Retinal pigment epithelial cell (primary cell): ENCODE measurements at regions not wholly inside any gene's neighbourhood (a gene's known extent, or its start where the extent isn't known, plus 50 kb on each side); places are given as distances from the start of the nearest gene placed in this dataset.

Source experiments
- DNase-seq: peaks from one replicate; pipeline ENCODE4 v3.0.0-alpha.2; 2010; ENCODE audit warnings: low read depth
- H3K4me3 ChIP-seq: 2 replicates; pipeline ENCODE4 v1.5.1; 2011; ENCODE audit warnings: mild to moderate bottlenecking, low read length, control low read depth, moderate library complexity
- TF ChIP-seq, protein P1 (sequence below): conservative IDR thresholded peaks from 2 replicates; pipeline ENCODE4 v1.5.1; 2011; ENCODE audit warnings: low read depth, low read length, control low read depth, inconsistent platforms

GRCh38 chr14:81668626-81669274, 135.1 kb upstream of the SEL1L start:
- TF ChIP-seq, protein P1, sequence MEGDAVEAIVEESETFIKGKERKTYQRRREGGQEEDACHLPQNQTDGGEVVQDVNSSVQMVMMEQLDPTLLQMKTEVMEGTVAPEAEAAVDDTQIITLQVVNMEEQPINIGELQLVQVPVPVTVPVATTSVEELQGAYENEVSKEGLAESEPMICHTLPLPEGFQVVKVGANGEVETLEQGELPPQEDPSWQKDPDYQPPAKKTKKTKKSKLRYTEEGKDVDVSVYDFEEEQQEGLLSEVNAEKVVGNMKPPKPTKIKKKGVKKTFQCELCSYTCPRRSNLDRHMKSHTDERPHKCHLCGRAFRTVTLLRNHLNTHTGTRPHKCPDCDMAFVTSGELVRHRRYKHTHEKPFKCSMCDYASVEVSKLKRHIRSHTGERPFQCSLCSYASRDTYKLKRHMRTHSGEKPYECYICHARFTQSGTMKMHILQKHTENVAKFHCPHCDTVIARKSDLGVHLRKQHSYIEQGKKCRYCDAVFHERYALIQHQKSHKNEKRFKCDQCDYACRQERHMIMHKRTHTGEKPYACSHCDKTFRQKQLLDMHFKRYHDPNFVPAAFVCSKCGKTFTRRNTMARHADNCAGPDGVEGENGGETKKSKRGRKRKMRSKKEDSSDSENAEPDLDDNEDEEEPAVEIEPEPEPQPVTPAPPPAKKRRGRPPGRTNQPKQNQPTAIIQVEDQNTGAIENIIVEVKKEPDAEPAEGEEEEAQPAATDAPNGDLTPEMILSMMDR, result no peak
- no peak for DNase-seq
- H3K4me3 ChIP-seq, result no peak overlapping the region

- no peak overlapping the region for H3K4me3 ChIP-seq
- TF ChIP-seq, protein P1, result no peak
- no peak for DNase-seq
Measured at GRCh38 chr14:81669308-81669707, 135.7 kb upstream of the SEL1L start.

DNA sequence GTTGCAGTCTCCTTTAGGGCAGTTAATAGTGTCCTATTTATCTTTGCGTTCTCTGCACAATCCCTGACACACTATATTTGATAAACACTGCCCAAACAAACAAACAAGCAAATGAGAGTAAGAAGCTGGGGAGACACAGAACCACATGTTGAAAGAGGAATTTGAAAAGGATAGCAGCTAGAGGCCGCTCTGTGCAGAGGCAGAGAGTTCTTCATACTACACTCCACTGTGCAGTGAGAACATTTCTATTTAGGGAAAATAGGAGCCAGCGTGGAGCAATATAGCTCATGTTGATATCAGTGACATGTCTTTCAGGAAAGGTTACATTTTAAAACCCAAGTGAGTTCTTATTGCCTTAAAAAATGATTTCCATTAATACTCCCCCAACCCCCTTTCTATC, 140.3 kb upstream of the SEL1L start:
- H3K4me3 ChIP-seq, result no peak overlapping the region
- TF ChIP-seq, protein P1, result no peak
- DNase-seq, result no peak

GRCh38 chr14:81676395-81676794, 142.7 kb upstream of the SEL1L start:
- no peak for DNase-seq
- TF ChIP-seq, protein P1, result no peak
- no peak overlapping the region for H3K4me3 ChIP-seq

GRCh38 chr14:81676879-81677278, 143.2 kb upstream of the SEL1L start:
- no peak for DNase-seq
- H3K4me3 ChIP-seq, result no peak overlapping the region
- TF ChIP-seq, protein P1, result no peak

- TF ChIP-seq, protein P1, result no peak
- no peak for DNase-seq
- H3K4me3 ChIP-seq, result no peak overlapping the region
Measured at GRCh38 chr14:81677736-81678135, 144.1 kb upstream of the SEL1L start.

GRCh38 chr14:81679226-81679625, 145.6 kb upstream of the SEL1L start:
- H3K4me3 ChIP-seq, result no peak overlapping the region
- TF ChIP-seq, protein P1, result no peak

More at GRCh38 chr14:81679226-81679625, 145.6 kb upstream of the SEL1L start:
- no peak for DNase-seq
